Left ventricle myocardium inferior (tissue), 1 donor: ENCODE measurements at regions not wholly inside any gene's neighbourhood (a gene's known extent, or its start where the extent isn't known, plus 50 kb on each side); places are given as distances from the start of the nearest gene placed in this dataset.

Experiments used
- DNase-seq: peaks from one replicate; pipeline ENCODE4 v3.0.0-alpha.2; 2020
- H3K27ac ChIP-seq: fragments of 200-600 bp; replicated peaks from 2 replicates; pipeline ENCODE4 v1.8.0; 2021
- H3K27me3 ChIP-seq: fragments of 200-600 bp; 2 replicates; pipeline ENCODE4 v1.8.0; 2021; ENCODE audit warnings: low read depth
- H3K36me3 ChIP-seq: fragments of 200-600 bp; 2 replicates; pipeline ENCODE4 v1.8.0; 2021
- H3K4me1 ChIP-seq: fragments of 200-600 bp; 2 replicates; pipeline ENCODE4 v1.8.0; 2021
- H3K4me3 ChIP-seq: fragments of 200-600 bp; 2 replicates; pipeline ENCODE4 v1.8.0; 2021; ENCODE audit warnings: mild to moderate bottlenecking, moderate library complexity
- H3K9me3 ChIP-seq: fragments of 200-600 bp; replicated peaks from 2 replicates; pipeline ENCODE4 v1.8.0; 2021
- intact Hi-C: fragments of 100-400 bp; cut with micrococcal nuclease; formaldehyde crosslinking; loops from one replicate; pipeline ENCODE4 v1.11.0; 2022
- TF ChIP-seq, protein P1 (sequence below): fragments of 200-600 bp; IDR thresholded peaks from 2 replicates; pipeline ENCODE4 v1.8.0; 2021; ENCODE audit warnings: antibody characterized with exemption, mild to moderate bottlenecking, borderline replicate concordance
- donor health status: DM: no; HTN: yes; CAD: no; lungs with severe emphysema.

DNA sequence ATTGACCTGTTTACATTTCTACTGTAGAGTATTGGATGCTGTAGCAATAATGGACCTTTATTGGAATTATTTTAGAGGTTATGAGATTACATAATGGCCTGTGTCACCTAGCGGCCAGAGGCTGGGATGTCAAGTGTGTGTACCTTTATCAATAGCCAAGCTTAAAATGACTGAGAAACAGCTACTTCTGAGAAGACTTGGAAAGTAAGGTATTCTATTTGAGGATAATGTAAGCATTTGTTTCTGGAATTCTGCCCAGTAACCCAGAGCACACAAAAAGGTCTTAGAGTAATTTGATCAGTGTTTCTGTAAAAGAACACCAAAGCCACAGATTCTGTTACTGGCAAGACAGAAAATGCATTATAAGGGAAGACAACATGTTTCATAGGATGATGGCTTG is 116.8 kb downstream of the MACIR start:
- TF ChIP-seq, protein P1, sequence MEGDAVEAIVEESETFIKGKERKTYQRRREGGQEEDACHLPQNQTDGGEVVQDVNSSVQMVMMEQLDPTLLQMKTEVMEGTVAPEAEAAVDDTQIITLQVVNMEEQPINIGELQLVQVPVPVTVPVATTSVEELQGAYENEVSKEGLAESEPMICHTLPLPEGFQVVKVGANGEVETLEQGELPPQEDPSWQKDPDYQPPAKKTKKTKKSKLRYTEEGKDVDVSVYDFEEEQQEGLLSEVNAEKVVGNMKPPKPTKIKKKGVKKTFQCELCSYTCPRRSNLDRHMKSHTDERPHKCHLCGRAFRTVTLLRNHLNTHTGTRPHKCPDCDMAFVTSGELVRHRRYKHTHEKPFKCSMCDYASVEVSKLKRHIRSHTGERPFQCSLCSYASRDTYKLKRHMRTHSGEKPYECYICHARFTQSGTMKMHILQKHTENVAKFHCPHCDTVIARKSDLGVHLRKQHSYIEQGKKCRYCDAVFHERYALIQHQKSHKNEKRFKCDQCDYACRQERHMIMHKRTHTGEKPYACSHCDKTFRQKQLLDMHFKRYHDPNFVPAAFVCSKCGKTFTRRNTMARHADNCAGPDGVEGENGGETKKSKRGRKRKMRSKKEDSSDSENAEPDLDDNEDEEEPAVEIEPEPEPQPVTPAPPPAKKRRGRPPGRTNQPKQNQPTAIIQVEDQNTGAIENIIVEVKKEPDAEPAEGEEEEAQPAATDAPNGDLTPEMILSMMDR: no peak
- no peaks in the 10 kb centered on the region for H3K36me3 ChIP-seq
- intact Hi-C loops: no loop called here
- no peak overlapping the region for H3K27ac ChIP-seq
- no peak overlapping the region for H3K4me3 ChIP-seq
- no peaks in the 10 kb centered on the region for H3K27me3 ChIP-seq
- H3K4me1 ChIP-seq: peaks cover 5% of the 10 kb centered on the region
- DNase-seq: no peak
- no peaks in the 10 kb centered on the region for H3K9me3 ChIP-seq

DNA sequence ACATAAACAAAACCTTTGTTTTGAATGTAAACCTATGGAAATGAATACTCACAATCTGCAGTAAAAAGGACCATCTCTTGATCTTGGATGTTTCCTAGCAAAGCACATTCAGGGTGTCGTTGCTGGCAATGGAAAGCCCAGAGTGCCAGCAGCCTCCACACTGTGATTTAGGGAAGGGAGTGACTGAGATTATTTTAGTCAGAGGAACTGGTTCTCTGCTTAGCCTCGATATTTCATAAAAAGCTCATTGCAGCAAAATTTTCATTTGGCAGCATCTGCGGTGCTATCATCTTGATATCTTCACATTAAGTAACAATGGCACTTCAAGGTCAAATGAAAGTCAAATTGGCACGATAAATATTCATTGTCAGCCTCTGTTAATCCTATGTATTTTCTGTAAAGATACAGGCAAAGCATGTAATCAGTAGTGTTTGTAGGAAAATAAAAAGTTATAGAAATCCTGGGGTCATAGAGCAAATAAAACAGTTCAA is 116.0 kb downstream of the MACIR start:
- peaks cover 5% of the 10 kb centered on the region for H3K4me1 ChIP-seq
- H3K36me3 ChIP-seq: no peaks in the 10 kb centered on the region
- TF ChIP-seq, protein P1: no peak
- no peaks in the 10 kb centered on the region for H3K27me3 ChIP-seq
- no peaks in the 10 kb centered on the region for H3K9me3 ChIP-seq
- H3K27ac ChIP-seq: no peak overlapping the region
- no peak overlapping the region for H3K4me3 ChIP-seq
- no peak for DNase-seq
- intact Hi-C loops: no loop called here

DNA sequence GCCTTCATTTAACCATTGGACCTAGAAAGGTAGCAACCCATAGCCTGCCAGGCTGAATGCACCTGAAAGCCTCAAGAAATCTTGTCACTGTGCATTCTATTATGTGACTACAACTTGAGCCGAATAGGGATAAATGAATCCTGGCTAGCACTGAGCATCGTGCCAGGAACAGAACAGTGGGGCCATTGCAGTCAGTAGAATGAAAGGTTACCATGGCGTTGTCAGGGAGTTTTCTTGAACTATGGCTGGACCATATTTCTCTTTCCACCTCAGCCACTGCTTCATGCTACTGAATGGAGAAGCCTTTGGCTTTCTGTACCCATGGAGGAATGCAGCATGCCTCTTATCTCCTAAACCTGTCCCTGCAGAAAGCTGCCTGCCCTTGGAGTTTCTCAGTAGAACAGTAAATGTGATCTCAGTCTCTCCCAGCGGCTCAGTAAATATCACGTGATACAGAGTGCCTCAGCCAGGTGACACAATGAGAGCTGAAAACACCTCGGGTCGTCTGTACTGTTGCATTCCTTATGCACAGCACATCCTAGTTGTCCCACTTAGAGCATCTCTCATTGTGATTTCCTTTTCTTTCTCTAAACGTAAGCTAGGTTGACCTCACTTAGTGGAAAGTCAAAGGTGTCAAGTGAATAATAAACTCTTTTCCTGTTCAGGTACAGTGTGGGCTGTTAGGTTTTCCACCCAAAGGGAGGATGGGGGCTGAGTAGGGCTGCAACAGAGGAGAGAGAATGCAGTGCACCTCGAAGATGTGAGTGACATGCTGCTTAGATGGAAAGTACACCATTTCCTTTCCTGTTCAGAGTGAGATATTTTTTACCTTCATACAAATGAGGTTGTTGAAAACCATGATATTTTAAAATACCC is 115.3 kb downstream of the MACIR start:
- Histone ChIP-seq H3K36me3 (no peaks in the 10 kb centered on the region), H3K27ac (no peak overlapping the region), H3K4me1 (peaks cover 5% of the 10 kb centered on the region), H3K4me3 (no peak overlapping the region), H3K9me3 (peaks cover 1% of the 10 kb centered on the region), H3K27me3 (no peaks in the 10 kb centered on the region)
- intact Hi-C loops: no loop called here
- no peak for DNase-seq
- TF ChIP-seq, protein P1: no peak

DNA sequence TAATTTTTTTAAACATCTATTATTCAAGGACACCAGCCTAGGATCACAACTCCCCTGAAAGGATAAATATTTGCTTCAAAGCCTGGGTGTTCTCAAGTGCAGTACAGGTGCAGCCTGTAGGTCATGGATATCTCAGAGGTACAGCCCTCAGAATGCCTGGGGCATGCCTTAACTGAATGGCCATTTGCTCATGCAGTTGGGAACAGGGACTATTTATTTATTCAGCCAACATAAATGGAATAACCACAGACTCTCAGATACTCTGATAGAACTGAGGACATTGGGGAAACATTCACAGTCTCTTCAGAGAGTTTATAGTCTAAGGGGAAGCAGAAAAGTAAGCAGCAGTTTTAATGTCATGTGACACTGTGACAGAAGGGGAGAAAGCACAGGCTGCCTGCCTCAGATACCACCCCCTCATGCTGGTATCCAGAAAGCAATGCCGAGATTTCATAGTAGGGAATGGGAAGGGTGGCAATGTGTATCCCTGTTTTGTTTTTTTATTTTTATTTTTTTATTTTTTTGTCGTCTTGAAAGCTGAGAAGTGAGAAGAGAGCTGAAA is 112.6 kb downstream of the MACIR start:
- Histone ChIP-seq H3K36me3 (no peaks in the 10 kb centered on the region), H3K9me3 (peaks cover 13% of the 10 kb centered on the region), H3K27me3 (no peaks in the 10 kb centered on the region), H3K4me1 (peaks cover 5% of the 10 kb centered on the region), H3K27ac (no peak overlapping the region), H3K4me3 (no peak overlapping the region)
- intact Hi-C loops: no loop called here
- TF ChIP-seq, protein P1: no peak
- no peak for DNase-seq

DNA sequence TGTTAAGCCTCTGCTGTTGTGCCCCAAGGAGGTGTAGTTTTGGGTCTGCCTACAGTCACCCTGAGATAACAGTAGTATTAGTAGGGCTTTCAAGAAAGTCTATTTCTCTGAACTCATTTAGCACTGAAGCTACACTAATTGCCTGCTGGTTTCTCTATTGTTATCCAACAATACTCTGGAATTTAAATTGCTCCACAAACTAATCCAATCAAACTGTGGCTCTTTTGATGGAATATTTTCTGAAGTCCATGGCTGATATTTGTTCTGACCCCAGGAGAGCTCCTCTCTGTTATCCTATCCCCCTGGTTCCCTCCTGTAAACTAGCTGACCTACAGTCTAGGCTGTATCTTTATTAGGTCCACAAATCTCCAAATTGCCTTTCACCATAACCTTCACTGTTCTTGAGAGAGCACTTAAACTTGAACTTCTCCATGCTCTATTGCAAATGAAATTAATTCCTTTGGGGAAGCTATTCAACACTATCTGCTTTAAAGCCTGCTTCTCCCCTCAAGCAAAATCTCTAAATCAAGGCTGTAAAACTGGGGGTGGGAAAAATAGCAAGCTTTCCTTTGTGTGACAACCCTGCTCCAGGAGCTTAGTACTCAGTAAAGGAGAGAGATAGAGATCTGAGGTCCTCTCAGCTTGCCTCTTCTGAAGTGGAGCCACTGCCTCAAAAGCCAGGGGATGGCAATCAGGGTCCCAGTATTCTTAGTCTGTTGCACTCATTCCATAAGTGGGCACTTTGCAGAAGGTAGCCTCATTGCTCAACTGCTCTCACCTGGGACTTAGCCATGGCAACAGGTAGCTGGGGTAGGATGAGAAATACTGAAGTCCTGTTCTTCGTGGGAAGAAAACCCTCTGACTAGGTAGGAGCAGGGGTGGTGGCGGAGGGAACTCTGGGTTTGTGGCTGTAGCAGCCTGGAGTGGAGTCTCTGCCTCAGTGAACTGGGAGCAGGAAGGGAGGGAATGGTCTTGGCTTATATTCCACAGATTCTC is 110.9 kb downstream of the MACIR start:
- Histone ChIP-seq H3K27ac (no peak overlapping the region), H3K4me3 (no peak overlapping the region), H3K27me3 (no peaks in the 10 kb centered on the region), H3K4me1 (peaks cover 5% of the 10 kb centered on the region), H3K36me3 (no peaks in the 10 kb centered on the region), H3K9me3 (peaks cover 13% of the 10 kb centered on the region)
- intact Hi-C loops: no loop called here
- TF ChIP-seq, protein P1: no peak
- no peak for DNase-seq
